Skeletal muscle satellite cell (primary cell): ENCODE measurements at regions not wholly inside any gene's neighbourhood (a gene's known extent, or its start where the extent isn't known, plus 50 kb on each side); places are given as distances from the start of the nearest gene placed in this dataset. TPM values are rescaled to one million over a fixed set of nuclear protein-coding genes. Genes with fewer than 3 reads are reported as not detected.

Source experiments
- small RNA-seq: library from RNA; depleted of rRNA; stranded (forward); fragments of <200 nt; gene quantifications from one replicate; pipeline ENCODE3, GENCODE V24; 2012

Small RNAs in the stretch of these regions (small RNA-seq; reads per million reads assigned to genes)
- not detected for gene RNU6-438P
